Fibroblast of lung (primary cell): ENCODE measurements at regions not wholly inside any gene's neighbourhood (a gene's known extent, or its start where the extent isn't known, plus 50 kb on each side); places are given as distances from the start of the nearest gene placed in this dataset.

Experiments used
- CTCF ChIP-seq, 2 donors: IDR thresholded peaks in 1 of 2; conservative IDR thresholded peaks in 1 of 2; 1 replicate in 1 of 2; 2 replicates in 1 of 2; pipeline ENCODE4 v1.5.1; 2011 to 2012; ENCODE audit warnings: low read length in 2 of 2, control low read depth in 1 of 2, inconsistent platforms in 1 of 2, low read depth in 1 of 2, mild to moderate bottlenecking in 1 of 2
- EZH2 ChIP-seq: IDR thresholded peaks from 2 replicates; pipeline ENCODE4 v1.5.1; 2012; ENCODE audit warnings: low read length, control low read depth, mild to moderate bottlenecking; ENCODE audit errors: missing control alignments

GRCh38 chr10:91124016-91124415 is 96.4 kb upstream of the PCGF5 start:
- no peak for TF ChIP-seq CTCF (conservative IDR thresholded peaks at IDR 0.05 in 1 of 2, IDR thresholded peaks at IDR 0.05 in 1 of 2; ENCODE audit: low read depth in 1 of 2, low read length in 2 of 2)
- no peak for TF ChIP-seq EZH2
